HG02884 (cell line): ENCODE measurements at regions not wholly inside any gene's neighbourhood (a gene's known extent, or its start where the extent isn't known, plus 50 kb on each side); places are given as distances from the start of the nearest gene placed in this dataset.
A peak's percentile ranks its signal among the peaks of the same experiment; 100 is the strongest.

ENCODE experiments used
- ATAC-seq: cut with Tn5 transposase; IDR thresholded peaks from one replicate; pipeline ENCODE4 v1.9.1; 2021; ENCODE audit warnings: mild to moderate bottlenecking, moderate library complexity; ENCODE audit not compliant: unreplicated experiment

DNA sequence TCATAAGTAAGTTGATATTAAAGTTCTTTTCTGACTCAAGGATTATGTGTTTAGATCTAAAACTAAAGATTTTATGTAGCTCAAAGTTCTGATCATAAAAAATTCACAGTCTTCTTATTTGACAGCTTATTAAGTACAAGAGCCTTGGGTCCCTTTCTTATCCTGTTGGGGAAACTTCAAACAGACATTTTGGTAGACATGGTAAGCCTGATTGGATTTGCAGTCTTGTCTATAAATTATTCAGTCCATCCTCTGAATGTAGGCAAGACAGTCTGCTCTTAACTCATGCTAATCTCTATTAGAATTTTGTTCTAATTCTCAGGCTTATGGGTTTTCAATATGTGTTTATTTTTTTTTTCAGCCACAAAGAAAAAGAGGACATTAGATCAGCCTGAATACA, 1718.7 kb upstream of the SLC10A2 start:
- no peak for ATAC-seq

DNA sequence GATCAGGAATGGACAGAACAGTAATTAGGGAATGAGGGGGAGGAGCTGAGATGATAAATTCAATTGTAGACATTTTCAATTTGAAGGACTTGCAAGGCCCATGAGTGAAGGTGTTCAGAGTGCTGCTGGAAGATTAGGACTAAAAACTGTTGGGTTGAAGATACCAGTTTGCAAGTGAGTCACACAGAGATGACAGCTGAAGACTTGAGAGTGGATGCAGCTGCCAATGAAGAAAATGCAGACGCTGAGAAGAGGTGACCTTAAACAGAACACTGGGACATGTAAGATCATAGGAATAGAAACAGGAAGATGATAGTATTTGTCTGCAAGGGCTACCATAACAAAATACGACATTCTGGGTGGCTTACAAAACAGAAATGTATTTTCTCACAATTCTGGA, 1716.5 kb upstream of the SLC10A2 start:
- no peak for ATAC-seq

DNA sequence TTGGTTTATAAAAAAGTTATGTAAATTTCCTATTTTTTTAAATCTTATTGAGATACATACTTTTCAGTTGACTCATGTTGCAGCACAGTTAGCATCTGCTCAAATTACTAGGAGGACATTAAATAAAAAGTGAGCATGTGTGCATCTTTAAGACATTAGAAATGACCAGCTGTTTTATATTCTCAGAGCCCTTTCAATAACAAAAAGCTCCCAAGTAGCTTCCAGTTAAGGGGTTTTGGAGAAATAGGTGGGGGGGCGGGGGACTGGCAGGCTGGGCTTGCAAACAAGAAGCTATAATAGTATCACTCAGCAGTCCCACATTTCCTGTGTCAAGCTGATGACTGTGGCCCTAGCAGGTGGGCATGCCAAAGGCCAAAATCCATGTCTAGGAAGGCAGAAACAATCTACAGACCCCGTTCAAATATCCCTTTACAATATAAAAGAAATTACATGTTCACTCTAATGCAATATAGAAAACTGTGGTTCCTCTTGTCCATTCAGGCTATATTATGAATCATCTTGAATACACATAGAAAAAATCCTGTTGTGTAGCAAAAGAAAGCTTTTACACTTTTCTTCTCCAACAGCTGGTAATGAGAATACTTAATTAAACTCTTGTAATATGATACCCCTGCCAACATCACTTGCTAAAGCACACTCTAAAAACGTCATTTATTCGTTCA, 1713.2 kb upstream of the SLC10A2 start:
- no peak for ATAC-seq

DNA sequence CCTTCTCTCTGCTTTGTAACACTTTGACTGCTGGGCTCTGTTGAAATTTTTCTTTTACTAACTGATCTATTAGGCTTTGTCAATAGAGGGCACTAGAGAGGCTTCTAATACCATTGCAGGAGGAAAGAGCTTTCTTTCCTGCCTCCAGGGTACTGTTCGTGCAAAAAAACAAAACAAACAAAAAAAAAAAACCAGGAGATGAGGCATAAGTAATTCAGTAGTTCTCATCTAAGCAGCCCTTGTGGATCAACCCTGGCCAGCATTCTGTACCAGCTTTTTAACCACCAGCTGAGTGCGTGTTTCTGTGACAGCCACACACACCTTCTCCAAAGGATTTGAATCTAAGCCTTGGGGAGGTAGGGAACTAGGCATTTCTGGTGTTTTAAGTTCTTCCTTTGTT, 1707.6 kb upstream of the SLC10A2 start:
- ATAC-seq: peak; percentile 72

DNA sequence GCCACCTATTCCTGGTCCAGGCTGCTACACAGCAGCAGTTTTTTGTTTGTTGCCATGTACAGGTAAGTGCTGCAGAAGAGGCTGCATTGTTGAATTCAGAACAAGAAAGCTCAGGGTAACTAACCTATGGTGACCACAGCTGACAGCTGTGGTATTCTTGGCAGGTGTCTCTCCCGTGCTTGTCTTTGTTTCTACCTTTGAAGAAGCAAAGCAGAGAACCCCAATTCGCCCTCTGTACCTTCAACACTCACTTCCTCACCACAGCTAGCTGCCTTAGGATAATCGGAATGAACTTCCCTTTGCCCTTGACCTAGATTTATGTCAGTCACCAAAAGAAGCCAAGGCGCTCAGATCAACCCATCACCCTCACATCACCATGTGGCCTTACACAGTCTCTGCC, 1703.3 kb upstream of the SLC10A2 start:
- no peak for ATAC-seq

DNA sequence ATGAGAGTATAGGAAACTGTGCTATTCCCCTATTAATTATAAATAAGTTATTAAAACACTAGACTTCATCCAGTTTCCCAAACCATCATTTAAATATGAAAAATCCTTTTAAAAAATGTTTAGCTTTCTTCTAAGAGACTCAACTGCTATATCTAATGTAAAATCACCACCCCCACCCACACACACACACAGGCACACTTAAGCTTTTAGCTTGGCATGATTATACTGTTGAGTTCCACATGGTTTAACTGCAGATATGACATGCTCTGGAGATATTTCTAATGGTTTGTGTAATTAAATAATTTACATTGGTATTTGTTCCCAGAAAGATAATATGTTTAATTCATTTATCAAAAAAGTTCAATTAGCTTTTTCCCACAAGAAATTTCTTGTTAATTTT, 1700.1 kb upstream of the SLC10A2 start:
- no peak for ATAC-seq

DNA sequence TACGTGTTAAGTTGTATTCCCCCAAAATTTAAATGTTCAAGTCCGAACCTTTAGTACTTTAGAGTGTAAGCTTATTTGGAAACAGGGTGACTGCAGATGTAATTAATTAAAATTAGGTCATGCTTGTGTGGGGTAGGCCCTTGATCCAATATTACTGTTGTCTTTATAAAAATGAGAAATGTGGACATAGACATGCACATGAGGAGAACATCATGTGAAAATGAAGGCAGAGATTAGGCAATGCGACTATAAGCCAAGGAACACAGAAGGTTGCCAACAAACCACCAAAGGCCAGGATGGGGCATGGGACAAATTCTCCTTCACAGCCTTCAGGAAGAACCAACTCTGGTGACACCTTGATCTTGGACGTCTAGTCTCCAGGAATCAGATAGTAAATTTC, 1698.4 kb upstream of the SLC10A2 start:
- ATAC-seq: no peak

DNA sequence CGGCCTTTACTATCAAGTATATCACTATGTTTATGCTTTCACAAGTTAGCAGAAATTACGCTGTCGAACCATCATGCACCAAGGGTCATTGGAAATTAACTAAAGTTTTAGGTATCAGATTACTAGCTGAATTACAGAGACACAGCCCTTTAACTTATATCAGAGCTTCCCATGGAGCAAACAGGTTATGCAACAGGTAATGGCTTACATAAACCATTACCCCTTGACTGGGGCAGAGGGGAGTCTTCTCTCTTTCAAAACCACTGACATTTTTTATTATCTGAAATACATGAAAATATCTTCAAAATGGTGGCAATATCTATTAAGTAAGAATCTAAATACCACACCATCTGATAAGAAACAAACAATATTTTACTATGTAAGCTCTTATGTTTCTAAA, 1692.9 kb upstream of the SLC10A2 start:
- ATAC-seq: no peak

DNA sequence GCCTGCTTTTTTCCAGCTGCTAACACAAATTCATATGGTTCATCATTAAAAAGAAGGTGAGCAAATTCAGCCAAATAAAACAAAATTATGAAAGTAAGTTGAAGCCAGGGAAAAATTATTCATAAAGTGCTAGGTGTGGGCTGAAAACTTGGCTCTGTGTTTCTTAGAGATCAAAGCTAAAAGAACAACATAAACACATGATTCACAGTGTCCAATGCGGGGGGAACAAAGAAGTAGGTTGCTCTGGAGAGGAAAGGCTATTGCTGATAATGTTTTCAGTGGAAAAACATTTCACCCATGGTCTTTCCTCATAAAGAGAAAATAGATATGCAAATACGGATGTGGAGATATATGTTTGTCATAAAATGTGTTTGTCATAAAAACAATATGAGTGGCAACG, 1691.5 kb upstream of the SLC10A2 start:
- no peak for ATAC-seq

DNA sequence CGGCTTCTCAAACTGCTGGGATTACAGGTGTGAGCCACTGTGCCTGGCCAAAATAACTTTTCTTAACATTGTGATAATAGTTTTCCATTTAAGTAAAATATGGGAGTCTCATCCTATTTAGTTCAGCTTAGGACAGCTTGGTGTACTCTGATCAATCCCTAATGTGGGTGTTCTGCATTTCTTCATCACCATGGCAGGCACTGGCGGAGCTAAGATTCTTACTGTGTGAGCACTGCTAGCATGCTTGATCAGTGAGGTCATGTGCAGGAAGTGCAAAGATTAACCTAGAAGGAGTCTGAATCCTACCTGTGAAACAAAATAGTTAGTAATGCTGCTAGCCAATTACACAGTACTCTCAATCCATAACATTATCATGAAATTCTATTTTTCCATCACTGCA, 1684.2 kb upstream of the SLC10A2 start:
- no peak for ATAC-seq

DNA sequence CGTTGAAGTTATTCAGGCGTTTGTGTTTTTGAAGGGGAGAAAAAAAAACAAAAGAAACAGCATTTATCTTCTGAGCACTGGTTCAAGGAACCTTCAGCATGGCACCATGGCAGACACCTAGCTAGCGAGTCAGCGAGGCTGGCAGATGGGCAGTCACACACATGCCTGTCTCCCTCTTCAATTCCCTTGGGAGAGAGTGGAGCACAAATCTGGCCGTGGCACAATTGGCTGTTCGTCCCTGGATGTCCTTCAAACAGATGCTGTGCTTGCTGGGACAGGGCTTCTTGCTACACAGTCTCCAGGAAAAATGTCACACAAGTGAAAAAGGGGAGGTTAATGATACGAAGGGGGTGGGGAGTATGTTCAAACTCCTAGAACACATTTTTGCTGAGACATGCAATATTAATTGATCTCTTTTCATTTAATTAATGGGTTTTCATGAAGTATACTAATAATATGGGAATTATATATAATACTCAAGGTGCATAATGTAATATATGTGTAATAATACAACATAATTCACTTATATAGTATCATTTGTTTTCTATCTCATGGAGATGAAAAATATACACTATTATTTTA, 1674.5 kb upstream of the SLC10A2 start:
- no peak for ATAC-seq

DNA sequence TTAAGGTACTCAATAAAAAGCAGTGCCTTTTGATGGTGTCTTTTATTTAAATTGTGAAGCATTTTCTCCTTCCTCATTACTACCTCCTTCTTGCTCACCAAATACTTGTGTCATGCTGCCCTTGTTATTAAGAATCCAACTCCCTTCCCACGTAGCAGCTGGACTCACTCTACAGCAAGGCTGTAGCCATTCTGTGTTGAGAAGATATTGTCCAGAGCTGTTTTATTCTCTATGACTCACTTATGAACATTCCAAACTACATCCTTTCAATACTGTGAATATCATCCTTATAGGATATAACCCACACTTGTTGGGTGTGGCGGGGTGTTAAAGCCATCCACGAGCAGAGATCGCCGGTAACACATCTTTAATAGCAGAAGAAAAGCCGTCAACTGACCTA, 1671.5 kb upstream of the SLC10A2 start:
- no peak for ATAC-seq

DNA sequence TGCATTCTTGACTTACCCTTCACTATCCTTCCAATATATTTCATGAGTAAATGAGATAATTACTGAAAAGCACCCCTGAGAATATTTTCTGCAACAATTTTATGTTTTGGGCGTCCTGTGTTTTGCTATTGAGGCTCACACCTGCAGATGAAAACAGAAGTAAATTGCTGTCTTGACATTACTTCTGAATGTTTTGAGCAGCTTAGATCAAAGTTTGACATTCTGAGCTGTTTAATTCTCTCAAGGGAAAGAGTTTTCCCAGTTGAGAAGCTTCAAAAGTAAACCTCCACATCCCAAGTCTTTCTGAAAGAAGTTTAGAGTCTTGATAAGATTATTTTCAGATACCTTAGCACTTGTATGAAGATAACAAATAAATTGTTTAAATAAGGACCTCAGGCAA, 1667.2 kb upstream of the SLC10A2 start:
- ATAC-seq: no peak

DNA sequence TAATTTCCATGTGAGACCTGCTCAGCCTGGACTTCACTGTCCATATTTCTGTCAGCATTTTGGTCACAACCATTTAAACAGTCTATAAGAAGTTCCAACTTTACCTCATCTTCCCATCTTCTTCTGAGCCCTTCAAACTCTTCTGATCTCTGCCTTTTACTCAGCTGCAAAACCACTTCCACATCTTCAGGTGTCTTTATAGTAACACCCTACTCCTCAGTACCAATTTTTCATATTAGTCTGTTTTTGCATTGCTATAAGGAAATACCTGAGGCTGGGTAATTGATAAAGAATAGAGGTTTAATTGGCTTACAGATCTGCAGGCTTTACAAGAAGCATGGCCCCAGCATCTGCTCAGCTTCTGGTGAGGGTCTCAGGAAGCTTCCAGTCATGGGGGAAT, 1648.9 kb upstream of the SLC10A2 start:
- no peak for ATAC-seq

DNA sequence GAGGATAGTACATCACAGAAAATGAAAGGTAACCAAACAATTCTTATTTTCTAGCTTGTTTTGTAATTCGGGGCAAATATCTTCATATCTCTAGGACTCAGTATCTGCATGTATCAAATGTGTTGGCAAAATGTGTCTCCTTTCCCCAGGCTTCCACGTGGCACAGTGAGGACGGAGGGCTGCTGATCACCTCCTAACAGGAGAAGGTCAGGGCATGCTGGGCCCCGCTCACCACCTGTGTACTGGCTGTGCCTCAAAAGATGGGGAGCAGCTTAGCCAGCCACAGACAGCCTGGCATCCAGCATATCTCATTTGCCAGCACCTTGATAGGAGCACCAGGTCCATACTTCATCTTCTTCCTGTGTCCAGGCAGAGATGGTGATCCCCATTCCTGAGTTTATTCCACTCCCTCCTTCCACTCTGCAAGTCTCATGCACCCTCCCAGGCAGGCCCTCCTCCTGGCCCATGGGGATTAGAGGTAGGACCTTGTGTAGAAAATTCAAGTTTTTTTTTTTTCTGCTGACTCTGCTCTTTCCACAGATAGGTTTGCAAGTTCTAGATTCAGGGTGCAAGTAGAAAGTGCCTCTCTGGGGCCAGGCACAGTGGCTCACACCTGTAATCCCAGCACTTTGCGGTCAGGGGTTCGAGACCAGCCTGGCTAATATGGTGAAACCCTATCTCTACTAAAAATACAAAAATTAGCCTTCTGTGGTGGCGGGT, 1639.0 kb upstream of the SLC10A2 start:
- ATAC-seq: no peak

DNA sequence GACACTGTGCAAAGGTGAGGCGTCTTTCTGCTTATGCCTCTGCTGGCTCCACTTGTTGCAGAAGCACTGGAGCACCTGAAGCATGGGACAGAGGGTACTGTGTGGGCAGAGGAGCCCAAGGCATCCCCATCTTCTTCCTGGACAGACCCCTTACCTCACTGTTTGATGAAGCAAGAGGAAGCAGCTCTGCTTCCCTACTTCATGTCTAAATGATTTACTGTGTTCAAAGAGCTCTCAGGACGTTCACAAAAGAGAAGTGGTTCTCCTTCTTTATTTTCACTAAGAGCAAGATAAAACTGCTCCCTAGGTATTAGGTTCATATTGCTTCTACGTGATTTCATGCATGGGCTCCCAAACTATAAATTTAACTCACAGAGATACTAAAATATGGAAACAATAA, 1635.4 kb upstream of the SLC10A2 start:
- no peak for ATAC-seq

DNA sequence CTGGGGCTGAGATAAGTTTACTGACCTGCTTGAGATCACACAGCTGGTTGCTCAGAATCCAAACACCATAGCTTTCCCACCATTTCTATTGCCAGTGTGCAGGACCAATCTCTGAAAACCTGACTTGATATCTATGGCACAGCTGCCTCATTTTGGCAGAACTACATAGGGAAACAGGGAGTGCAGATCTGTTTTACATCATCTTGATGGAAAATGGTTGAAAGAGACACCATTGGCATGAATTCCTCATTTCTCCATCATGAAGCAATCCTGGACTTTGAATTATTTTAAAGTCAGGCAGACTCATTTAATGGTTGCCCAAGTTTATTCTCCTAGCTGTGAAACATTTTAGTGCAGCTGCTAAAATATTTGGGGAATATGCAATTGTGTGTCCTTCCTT, 1628.2 kb upstream of the SLC10A2 start:
- ATAC-seq: no peak

DNA sequence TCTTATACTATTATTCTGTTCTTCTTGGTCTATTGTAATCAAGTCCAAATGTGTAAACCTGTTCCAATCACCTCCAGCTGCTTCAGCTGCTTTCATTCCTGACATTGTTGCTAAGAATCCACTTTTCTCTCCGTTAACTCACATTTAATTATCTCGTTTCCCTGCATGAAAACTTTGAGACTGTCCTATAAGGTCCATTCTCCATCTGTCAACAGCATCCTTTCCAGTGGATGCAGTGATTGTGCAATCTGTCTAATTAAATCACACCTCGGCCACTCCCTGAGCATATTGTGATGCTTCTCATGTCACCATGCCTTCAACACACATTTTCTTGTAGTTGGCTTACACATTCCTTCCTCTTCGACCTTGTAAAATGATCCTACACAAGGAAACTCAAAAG, 1626.9 kb upstream of the SLC10A2 start:
- no peak for ATAC-seq

DNA sequence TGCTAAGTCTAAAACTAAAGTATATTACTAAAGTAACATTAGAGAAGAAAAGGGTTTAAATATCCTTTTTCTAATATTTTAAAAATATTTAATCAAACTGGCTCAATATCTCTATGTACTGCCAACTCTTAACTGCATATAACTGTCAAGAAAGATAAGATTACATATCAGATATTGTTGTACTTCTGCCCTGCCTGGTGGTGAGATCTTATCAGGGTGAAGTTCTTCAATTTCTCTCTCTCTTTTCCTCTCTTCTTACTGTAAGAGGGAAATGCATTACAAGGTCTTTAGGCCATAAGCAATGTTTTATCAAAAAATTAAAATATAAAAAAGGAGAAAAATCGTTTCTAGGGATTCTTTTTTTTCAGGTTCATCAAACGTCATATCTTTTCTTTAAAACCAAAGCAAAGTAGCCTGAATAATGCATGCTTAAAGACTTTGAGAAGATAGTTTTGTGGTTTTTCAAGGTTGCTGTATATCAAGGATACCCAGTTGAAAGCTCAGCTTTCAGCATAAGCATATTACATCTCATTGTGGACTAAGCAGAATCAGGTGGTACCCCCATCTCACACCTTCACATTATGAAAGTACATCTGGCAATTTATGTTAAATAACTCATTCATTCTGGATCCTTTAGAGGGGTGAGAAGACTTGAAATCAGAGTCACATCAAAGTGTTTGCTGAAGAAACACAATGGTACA, 1625.7 kb upstream of the SLC10A2 start:
- no peak for ATAC-seq

DNA sequence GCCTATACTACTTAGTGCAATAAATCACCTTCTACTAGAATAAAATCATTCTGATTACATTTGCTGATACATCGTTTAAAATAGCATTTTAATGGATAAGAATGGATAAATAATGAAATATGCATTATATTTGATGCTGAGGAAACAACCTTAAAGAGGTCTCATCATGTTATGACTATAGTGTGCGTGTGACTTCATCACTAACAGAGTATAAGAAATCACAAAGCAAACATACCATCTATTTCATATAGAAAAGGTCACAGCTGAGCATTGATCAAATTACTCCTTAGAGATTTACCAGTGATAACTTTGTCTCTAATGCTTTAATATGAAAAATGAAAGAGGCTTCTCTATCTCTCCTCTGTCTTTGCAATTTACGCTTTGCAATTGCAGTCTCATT, 1620.3 kb upstream of the SLC10A2 start:
- ATAC-seq: no peak

DNA sequence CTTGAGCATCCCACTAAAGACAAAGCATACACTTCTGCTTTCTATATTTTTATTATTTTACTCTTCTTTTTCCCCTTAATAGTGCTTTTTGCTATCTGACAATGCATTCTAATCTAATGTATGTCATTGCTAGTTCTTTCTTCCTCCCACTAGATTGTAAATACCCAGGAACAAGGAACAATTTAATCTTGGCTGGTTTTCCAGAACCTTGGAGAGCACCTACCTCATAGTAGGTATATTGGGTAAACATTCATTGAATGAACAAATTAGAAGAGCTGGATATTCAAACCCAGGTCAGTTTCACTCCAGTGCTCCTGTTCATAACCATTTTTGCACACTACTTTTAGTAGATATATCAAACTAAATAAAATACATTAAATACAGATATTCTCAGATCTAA, 1617.6 kb upstream of the SLC10A2 start:
- ATAC-seq: no peak

DNA sequence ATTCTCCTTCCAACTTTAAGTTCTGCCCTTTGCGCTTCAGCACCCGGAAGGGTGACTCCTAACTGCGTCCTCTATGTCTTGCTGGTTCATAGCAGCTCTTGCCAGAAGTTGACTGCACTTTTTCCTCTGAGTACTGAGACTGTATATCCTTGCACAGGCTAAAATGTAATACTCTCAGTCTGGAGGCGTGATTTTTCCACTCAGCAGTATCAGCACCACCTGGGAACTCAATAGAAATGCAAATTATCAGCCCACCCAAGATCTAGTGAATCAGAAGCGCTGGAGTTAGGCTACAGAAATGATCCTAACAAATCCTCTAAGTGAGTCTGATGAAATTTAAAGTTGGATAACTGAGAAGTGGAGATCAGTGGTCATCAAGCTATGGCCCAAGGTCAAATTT, 1611.9 kb upstream of the SLC10A2 start:
- ATAC-seq: no peak
